ENCODE measurements at regions not wholly inside any gene's neighbourhood (a gene's known extent, or its start where the extent isn't known, plus 50 kb on each side); places are given as distances from the start of the nearest gene placed in this dataset.

DNA sequence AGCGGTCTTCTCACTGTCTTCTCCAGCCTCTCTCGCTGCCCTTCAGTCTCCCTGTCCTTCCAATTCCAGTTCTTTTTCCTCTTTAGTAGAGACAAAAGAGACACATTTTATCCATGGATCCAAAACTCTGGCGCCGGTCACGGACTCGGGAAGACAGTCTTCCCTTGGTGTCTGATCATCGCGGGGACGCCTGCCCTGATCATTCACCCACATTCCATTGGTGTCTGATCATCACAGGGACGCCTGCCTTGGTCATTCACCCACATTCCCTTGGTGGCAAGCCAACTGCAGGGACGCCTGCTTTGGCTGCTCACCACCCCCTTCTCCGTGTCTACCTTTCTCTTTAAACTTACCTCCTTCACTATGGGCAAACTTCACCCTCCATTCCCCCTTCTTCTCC is 619.5 kb downstream of the RERGL start:
- Histone ChIP-seq H3K27ac (ENCODE audit: low read depth, low read length, poor library complexity, severe bottlenecking) (no peak overlapping the region), H3K4me1 (ENCODE audit: insufficient read depth, low read length, severe bottlenecking) (no peaks in the 10 kb centered on the region), H3K4me3 (ENCODE audit: low read depth, low read length, poor library complexity, severe bottlenecking) (no peak overlapping the region), H2AFZ (ENCODE audit: low read length) (no peak overlapping the region), H3K9ac (ENCODE audit: low read length) (no peak overlapping the region), H3K9me3 (ENCODE audit: low read length) (no peaks in the 10 kb centered on the region), H4K20me1 (ENCODE audit: insufficient read depth, low read length) (no peaks in the 10 kb centered on the region), H3K9me2 (ENCODE audit: low read depth, low read length) (no peaks in the 10 kb centered on the region), H3F3A (ENCODE audit: insufficient read depth, low read length) (no peaks in the 10 kb centered on the region), H3K36me3 (ENCODE audit: insufficient read depth, low read length) (no peaks in the 10 kb centered on the region), H3K27me3 (ENCODE audit: insufficient read depth, low read length) (no peaks in the 10 kb centered on the region), H3K4me2 (ENCODE audit: low read length) (no peak overlapping the region), H3K79me2 (ENCODE audit: insufficient read depth, low read length) (no peaks in the 10 kb centered on the region)
- TF ChIP-seq, protein P1, sequence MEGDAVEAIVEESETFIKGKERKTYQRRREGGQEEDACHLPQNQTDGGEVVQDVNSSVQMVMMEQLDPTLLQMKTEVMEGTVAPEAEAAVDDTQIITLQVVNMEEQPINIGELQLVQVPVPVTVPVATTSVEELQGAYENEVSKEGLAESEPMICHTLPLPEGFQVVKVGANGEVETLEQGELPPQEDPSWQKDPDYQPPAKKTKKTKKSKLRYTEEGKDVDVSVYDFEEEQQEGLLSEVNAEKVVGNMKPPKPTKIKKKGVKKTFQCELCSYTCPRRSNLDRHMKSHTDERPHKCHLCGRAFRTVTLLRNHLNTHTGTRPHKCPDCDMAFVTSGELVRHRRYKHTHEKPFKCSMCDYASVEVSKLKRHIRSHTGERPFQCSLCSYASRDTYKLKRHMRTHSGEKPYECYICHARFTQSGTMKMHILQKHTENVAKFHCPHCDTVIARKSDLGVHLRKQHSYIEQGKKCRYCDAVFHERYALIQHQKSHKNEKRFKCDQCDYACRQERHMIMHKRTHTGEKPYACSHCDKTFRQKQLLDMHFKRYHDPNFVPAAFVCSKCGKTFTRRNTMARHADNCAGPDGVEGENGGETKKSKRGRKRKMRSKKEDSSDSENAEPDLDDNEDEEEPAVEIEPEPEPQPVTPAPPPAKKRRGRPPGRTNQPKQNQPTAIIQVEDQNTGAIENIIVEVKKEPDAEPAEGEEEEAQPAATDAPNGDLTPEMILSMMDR (IDR thresholded peaks at IDR 0.05; ENCODE audit: low read length): no peak
- TF ChIP-seq EZH2 (IDR thresholded peaks at IDR 0.05; ENCODE audit: borderline replicate concordance, low read length): no peak

DNA sequence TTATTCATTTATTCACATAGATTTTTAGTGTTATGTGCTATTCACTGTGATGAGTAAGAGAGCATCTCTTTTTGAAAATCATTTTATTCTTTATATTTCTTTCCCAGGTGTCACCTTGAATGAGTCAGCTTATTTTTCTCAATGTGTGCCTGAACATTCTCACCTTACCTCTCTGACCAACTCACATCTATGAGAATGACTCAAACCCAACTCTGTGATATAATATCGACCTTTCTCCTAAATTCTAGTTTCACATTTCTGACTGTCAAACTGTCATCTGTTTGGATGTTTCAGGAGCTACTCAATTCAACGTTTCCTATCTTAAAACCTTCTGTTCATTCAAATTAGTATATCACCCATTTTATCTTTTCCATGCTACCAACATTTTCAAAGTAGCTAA is 630.8 kb downstream of the RERGL start:
- no peaks in the 10 kb centered on the region for H3K9me2 ChIP-seq (ENCODE audit: low read depth, low read length)
- no peak overlapping the region for H3K4me3 ChIP-seq (ENCODE audit: low read depth, low read length, poor library complexity, severe bottlenecking)
- no peak overlapping the region for H3K9ac ChIP-seq (ENCODE audit: low read length)
- H3K9me3 ChIP-seq (ENCODE audit: low read length): no peaks in the 10 kb centered on the region
- H3K4me2 ChIP-seq (ENCODE audit: low read length): no peak overlapping the region
- TF ChIP-seq, protein P1 (IDR thresholded peaks at IDR 0.05; ENCODE audit: low read length): no peak
- TF ChIP-seq EZH2 (IDR thresholded peaks at IDR 0.05; ENCODE audit: borderline replicate concordance, low read length): no peak
- no peak overlapping the region for H2AFZ ChIP-seq (ENCODE audit: low read length)
- no peaks in the 10 kb centered on the region for H4K20me1 ChIP-seq (ENCODE audit: insufficient read depth, low read length)
- no peaks in the 10 kb centered on the region for H3K4me1 ChIP-seq (ENCODE audit: insufficient read depth, low read length, severe bottlenecking)
- no peaks in the 10 kb centered on the region for H3K79me2 ChIP-seq (ENCODE audit: insufficient read depth, low read length)
- H3F3A ChIP-seq (ENCODE audit: insufficient read depth, low read length): no peaks in the 10 kb centered on the region
- H3K27ac ChIP-seq (ENCODE audit: low read depth, low read length, poor library complexity, severe bottlenecking): no peak overlapping the region
- H3K27me3 ChIP-seq (ENCODE audit: insufficient read depth, low read length): no peaks in the 10 kb centered on the region
- no peaks in the 10 kb centered on the region for H3K36me3 ChIP-seq (ENCODE audit: insufficient read depth, low read length)

DNA sequence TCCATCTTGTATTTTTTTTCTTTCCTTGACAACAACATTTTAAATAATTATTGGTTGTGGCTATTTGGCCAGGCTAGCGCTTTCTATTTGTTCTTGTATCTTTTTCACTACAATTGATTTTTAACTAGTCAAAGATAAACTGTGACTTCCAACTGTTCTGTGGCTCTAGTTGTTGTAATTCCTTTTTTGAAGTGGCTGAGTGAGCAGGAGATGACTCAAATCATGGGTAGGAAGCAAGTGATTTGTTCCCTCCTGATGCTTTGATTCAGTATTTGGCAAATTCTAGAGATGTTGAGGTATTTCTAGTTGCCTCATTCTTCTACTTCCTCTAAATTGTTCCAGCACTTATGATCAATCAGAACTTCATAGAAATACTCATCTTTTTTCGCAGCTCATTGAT is 633.5 kb downstream of the RERGL start:
- TF ChIP-seq EZH2 (IDR thresholded peaks at IDR 0.05; ENCODE audit: borderline replicate concordance, low read length): no peak
- TF ChIP-seq, protein P1 (IDR thresholded peaks at IDR 0.05; ENCODE audit: low read length): no peak
- H3F3A ChIP-seq (ENCODE audit: insufficient read depth, low read length): no peaks in the 10 kb centered on the region
- H3K27ac ChIP-seq (ENCODE audit: low read depth, low read length, poor library complexity, severe bottlenecking): no peak overlapping the region
- H3K9me3 ChIP-seq (ENCODE audit: low read length): no peaks in the 10 kb centered on the region
- no peaks in the 10 kb centered on the region for H3K27me3 ChIP-seq (ENCODE audit: insufficient read depth, low read length)
- H4K20me1 ChIP-seq (ENCODE audit: insufficient read depth, low read length): no peaks in the 10 kb centered on the region
- no peak overlapping the region for H2AFZ ChIP-seq (ENCODE audit: low read length)
- H3K36me3 ChIP-seq (ENCODE audit: insufficient read depth, low read length): no peaks in the 10 kb centered on the region
- no peak overlapping the region for H3K4me3 ChIP-seq (ENCODE audit: low read depth, low read length, poor library complexity, severe bottlenecking)
- H3K9me2 ChIP-seq (ENCODE audit: low read depth, low read length): no peaks in the 10 kb centered on the region
- no peak overlapping the region for H3K4me2 ChIP-seq (ENCODE audit: low read length)
- no peaks in the 10 kb centered on the region for H3K4me1 ChIP-seq (ENCODE audit: insufficient read depth, low read length, severe bottlenecking)
- no peak overlapping the region for H3K9ac ChIP-seq (ENCODE audit: low read length)
- H3K79me2 ChIP-seq (ENCODE audit: insufficient read depth, low read length): no peaks in the 10 kb centered on the region
